ENCODE measurements at regions not wholly inside any gene's neighbourhood (a gene's known extent, or its start where the extent isn't known, plus 50 kb on each side); places are given as distances from the start of the nearest gene placed in this dataset.

GRCh38 chr1:79271759-79272158 is 265.2 kb upstream of the ADGRL4 start:
- Histone ChIP-seq H3K27me3 (no peaks in the 10 kb centered on the region), H3K9me3 (peaks cover 0 to 16% (median 3%) of the 10 kb centered on the region in 3 donors), H3K4me1 (no peaks in the 10 kb centered on the region), H3K36me3 (no peaks in the 10 kb centered on the region), H3K4me3 (no peak overlapping the region), H3K27ac (no peak overlapping the region)
- DNase-seq = no peak
- intact Hi-C loops (cut with DNase I) = no loop called here
- TF ChIP-seq POLR2A (IDR thresholded peaks at IDR 0.05) (no peak), CTCF (IDR thresholded peaks at IDR 0.05) (no peak)
- WGBS, 2 donors = no CpG with 5 or more reads among the region's 1 CpG

- H3K4me3 ChIP-seq = no peak overlapping the region
- no peaks in the 10 kb centered on the region for H3K27me3 ChIP-seq
- no peak for TF ChIP-seq CTCF (IDR thresholded peaks at IDR 0.05)
- no peak for TF ChIP-seq POLR2A (IDR thresholded peaks at IDR 0.05)
- H3K27ac ChIP-seq = no peak overlapping the region
- H3K36me3 ChIP-seq = no peaks in the 10 kb centered on the region
- 77 to 83% methylated on average over 4 of the region's 4 CpGs for WGBS, 2 donors
- H3K9me3 ChIP-seq = no peaks in the 10 kb centered on the region
- no peak for DNase-seq
- intact Hi-C loops (cut with DNase I) = no loop called here
- no peaks in the 10 kb centered on the region for H3K4me1 ChIP-seq
Observed at GRCh38 chr1:79264975-79265818, 258.7 kb upstream of the ADGRL4 start.

- TF ChIP-seq CTCF (IDR thresholded peaks at IDR 0.05) (no peak), POLR2A (IDR thresholded peaks at IDR 0.05) (no peak)
- Histone ChIP-seq H3K4me1 (no peaks in the 10 kb centered on the region), H3K36me3 (no peaks in the 10 kb centered on the region), H3K4me3 (no peak overlapping the region), H3K9me3 (no peaks in the 10 kb centered on the region), H3K27me3 (no peaks in the 10 kb centered on the region), H3K27ac (no peak overlapping the region)
- 15 to 29% methylated on average over 1 of the region's 1 CpG for WGBS, 2 donors
- no peak for DNase-seq
- intact Hi-C loops (cut with DNase I) = no loop called here
Observed at GRCh38 chr1:79264285-79264684, 257.8 kb upstream of the ADGRL4 start.

GRCh38 chr1:79262745-79263258 is 256.3 kb upstream of the ADGRL4 start:
- 64 to 67% methylated on average over 3 of the region's 3 CpGs for WGBS, 2 donors
- no peaks in the 10 kb centered on the region for H3K9me3 ChIP-seq
- H3K27ac ChIP-seq = no peak overlapping the region
- intact Hi-C loops (cut with DNase I) = no loop called here
- H3K4me1 ChIP-seq = no peaks in the 10 kb centered on the region
- H3K4me3 ChIP-seq = no peak overlapping the region
- H3K36me3 ChIP-seq = no peaks in the 10 kb centered on the region
- H3K27me3 ChIP-seq = no peaks in the 10 kb centered on the region
- DNase-seq = no peak
- TF ChIP-seq POLR2A (IDR thresholded peaks at IDR 0.05) = no peak
- TF ChIP-seq CTCF (IDR thresholded peaks at IDR 0.05) = no peak
